HCT116 (cell line): ENCODE measurements at regions not wholly inside any gene's neighbourhood (a gene's known extent, or its start where the extent isn't known, plus 50 kb on each side); places are given as distances from the start of the nearest gene placed in this dataset.

Source experiments
- CTCF ChIP-seq, 3 experiments: fragments of 200-600 bp in 1 of 3; sonication (generic) in 1 of 3; IDR thresholded peaks in 2 of 3; conservative IDR thresholded peaks in 1 of 3; 2 replicates each; pipeline ENCODE4 v1.5.1; 2012 to 2017; ENCODE audit warnings: low read depth in 2 of 3, low read length in 2 of 3, antibody characterized with exemption in 1 of 3, borderline replicate concordance in 1 of 3, control low read depth in 1 of 3, mild to moderate bottlenecking in 1 of 3, mixed read lengths in 1 of 3, mixed run types in 1 of 3, moderate library complexity in 1 of 3; ENCODE audit not compliant: insufficient read depth in 1 of 3
- ELF1 ChIP-seq: IDR thresholded peaks from 2 replicates; pipeline ENCODE4 v1.6.1; 2012; ENCODE audit warnings: low read depth, borderline replicate concordance
- EZH2 ChIP-seq: fragments of 200-600 bp; sonication (generic); IDR thresholded peaks from 2 replicates; pipeline ENCODE4 v1.6.1; 2017; ENCODE audit warnings: antibody characterized with exemption, mixed run types
- POLR2A ChIP-seq: IDR thresholded peaks from 2 replicates; pipeline ENCODE4 v1.7.0; 2011; ENCODE audit warnings: borderline replicate concordance; ENCODE audit not compliant: insufficient read depth, insufficient read length; ENCODE audit errors: extremely low read depth
- POLR2AphosphoS5 ChIP-seq: IDR thresholded peaks from 2 replicates; pipeline ENCODE4 v1.6.1; 2011; ENCODE audit warnings: mild to moderate bottlenecking, low read depth, low read length, moderate library complexity

- TF ChIP-seq CTCF (IDR thresholded peaks at IDR 0.05 in 2 of 3, conservative IDR thresholded peaks at IDR 0.05 in 1 of 3; ENCODE audit: borderline replicate concordance in 1 of 3, insufficient read depth in 1 of 3, low read depth in 2 of 3, low read length in 2 of 3): no peak
- no peak for TF ChIP-seq POLR2A
- TF ChIP-seq POLR2AphosphoS5: no peak
- TF ChIP-seq ELF1: no peak
- no peak for TF ChIP-seq EZH2
Observed at GRCh38 chr17:70597774-70598173, 428.4 kb downstream of the KCNJ2 start.
